HG02759 (cell line): ENCODE measurements at regions not wholly inside any gene's neighbourhood (a gene's known extent, or its start where the extent isn't known, plus 50 kb on each side); places are given as distances from the start of the nearest gene placed in this dataset.

Experiments used
- ATAC-seq: cut with Tn5 transposase; IDR thresholded peaks from one replicate; pipeline ENCODE4 v1.9.1; 2021; ENCODE audit warnings: mild to moderate bottlenecking, moderate library complexity; ENCODE audit not compliant: unreplicated experiment

DNA sequence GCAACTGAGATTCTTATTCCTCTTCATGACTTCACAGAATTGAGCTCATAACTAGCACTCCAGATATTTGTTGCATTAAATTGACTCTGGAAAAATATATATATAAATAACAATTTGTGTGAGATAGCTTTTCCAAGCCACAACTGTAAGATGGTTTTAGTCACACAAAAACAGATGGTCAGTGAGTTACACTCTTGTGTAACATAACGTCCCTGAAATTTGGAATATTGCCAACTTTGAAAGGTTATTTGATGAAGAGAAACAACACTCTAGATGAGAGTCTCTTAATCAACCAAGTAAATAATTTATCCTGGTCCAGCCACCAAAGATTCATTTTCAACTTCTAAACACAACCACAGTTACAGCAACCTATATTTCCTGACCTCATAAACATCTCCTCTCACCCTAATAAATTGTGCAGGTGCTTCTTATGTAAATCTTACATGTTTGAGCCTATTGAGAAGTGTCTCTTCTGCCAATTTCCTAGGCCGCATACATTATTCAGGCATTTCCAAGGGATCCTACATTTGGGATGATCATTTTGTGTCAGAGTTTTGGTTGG is 84.9 kb upstream of the ACP3 start:
- no peak for ATAC-seq

DNA sequence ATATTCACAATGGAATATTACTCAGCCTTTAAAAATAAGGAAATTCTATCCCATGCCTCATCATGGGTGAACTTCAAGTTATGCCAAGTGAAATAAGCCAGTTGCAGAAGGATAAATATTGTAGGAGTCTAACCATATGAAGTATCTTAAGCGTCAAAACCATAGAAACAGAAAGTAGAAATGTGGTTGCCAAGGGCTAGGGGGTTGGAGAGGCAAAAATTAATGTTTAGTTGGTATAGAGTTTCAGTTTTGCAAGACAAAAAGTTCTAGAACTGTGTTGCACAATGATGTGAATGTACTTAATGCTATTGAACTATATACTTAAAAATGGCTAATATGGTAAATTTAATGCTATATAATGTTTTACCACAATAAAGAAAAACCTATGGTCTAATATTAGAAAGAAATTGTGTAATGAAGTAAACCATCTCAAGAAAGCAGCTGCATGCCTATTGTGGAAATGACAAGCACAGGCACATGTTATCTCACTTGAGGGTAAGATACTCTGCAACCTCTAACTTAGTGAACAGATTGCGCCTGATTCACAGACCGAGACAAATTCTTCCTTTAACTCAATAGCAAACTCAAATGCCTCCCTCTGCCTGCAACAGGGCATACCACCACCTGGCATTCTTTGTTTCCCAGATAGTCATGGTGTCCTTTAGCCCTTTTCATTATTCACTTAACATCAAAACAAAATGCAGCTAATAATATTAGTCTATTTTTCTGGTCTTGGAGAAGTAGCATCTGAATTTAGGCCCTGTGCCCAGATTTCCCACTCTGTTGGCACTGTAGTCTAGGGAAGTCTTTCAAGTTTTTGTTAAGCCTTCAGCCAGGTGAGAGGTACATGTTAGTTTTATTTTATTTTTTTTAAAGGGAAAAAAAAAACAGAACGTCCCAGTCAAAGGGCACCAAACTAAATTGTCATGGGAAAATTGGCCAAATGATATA is 80.2 kb upstream of the ACP3 start:
- ATAC-seq, result peak; percentile 80

DNA sequence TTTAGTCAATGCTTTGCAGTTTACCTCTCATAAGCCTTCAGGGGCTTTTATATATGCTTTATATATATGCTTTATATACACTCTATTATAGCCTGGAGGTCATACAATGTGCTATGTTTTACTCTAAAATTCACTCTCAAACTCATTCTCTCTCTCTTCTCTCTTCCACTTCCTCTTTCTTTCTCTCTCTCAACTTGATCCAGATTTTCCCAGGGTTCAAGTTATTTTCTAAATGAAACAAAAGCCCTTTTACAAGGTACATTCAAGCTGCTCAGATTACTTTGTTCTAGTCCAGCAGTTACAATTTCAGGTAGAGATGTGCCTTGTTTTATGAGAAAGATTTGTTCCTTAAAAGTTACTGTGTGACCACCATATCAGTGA is 79.6 kb upstream of the ACP3 start:
- no peak for ATAC-seq

DNA sequence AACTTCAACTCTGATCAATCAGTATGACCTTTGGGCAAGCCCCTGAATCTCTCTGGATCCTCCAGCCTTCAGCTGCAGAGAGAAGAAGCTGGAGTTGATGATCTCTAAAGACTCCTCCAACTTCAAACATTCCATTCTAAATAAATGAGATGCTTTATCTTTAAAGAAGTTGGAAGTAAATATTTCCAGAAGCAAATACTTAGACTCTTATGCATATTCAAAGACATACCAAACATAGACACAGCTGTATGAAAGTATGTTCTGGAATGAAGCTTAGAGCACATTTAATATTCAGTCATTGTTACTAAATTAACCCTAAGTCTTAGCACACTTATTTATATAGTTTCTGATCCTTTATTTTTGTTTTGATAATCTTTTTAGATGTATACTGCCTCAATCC is 77.6 kb upstream of the ACP3 start:
- no peak for ATAC-seq

- ATAC-seq, result no peak
Measured at GRCh38 chr3:132241776-132242514, 75.3 kb upstream of the ACP3 start.

DNA sequence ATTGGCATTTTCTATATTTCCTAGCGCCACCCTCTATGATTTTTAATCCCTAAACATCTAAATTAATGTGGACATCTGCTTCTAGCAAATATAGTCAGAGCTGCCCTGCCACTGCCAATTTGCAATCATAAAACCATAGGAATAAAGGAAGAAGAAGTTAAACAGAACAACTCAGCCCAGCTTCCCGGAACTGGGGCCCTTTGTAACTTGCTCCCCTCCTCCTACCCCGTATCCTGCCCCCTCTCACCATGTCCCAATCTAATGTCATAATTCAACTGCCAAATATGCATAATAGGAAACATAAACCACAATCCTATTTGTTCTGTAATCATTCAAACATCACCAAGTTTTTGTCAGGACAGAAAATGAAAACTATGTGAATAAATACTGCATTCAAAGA is 74.4 kb upstream of the ACP3 start:
- ATAC-seq, result no peak

GRCh38 chr3:132245552-132246142 is 71.6 kb upstream of the ACP3 start:
- no peak for ATAC-seq

- ATAC-seq, result no peak
Measured at GRCh38 chr3:132246212-132246611, 71.0 kb upstream of the ACP3 start.

- no peak for ATAC-seq
Measured at GRCh38 chr3:132247211-132247610, 70.0 kb upstream of the ACP3 start.

GRCh38 chr3:132248490-132248889 is 68.7 kb upstream of the ACP3 start:
- ATAC-seq, result no peak

DNA sequence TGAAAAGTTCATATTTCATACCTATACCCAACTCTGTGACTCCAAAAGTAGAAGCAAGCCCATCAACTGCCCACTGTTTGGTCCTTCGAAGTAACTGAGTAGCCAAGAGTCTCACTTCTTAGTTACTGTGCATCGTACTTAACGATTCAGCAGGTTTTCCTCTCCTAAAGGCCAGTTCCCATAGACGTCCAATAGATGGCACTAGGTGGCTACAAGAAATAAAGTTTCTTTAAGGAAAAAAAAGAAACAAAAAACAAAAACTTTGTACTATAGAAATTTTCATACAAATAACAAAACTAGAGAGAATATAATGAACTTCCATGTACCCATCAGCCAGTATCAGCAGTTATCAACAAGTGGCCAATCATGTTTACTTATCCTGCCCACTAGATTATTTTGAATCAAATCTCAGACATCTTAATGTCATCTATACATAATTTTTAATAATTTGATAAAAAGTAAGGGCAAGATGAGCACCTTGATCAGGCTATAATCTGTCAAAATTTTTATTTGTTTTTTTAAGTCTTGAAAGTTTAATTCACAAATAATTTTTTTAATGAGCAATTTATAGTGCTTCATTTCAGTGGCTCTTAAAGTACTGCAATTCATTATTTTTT is 63.8 kb upstream of the ACP3 start:
- ATAC-seq, result peak; percentile 61

GRCh38 chr3:132254076-132254755 is 63.0 kb upstream of the ACP3 start:
- no peak for ATAC-seq

DNA sequence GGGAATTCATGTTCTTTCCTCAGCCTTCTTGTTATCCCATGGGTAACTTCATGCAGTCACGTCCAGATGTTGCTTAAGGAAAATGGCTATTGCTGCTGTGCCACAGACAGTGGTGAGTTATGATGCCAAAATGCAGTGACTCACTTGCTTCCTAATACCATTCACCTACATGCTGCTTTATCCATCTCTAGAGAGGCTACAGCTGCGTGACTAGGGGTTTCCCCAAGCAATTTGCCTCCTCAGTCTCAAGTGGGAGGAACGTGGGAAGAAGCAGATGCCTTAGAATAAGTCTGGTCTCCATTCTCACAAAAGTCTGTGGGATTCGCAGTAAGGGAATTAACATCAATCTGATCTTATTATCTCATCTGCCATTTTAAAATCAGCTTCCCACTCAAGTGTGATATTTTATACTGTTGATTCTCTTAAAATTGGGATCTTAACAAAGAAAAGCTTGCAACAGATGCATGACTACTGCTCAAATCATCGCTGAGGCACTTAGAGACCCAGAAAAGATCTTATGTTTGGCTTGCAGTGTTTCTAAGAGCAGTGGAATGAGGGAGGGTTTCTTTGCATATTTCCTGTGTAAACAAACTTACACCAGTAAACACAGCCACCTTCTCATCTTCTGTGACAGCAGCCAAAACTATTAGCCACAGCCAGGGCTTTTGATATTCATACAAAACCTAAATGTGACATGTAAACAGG is 62.0 kb upstream of the ACP3 start:
- no peak for ATAC-seq

DNA sequence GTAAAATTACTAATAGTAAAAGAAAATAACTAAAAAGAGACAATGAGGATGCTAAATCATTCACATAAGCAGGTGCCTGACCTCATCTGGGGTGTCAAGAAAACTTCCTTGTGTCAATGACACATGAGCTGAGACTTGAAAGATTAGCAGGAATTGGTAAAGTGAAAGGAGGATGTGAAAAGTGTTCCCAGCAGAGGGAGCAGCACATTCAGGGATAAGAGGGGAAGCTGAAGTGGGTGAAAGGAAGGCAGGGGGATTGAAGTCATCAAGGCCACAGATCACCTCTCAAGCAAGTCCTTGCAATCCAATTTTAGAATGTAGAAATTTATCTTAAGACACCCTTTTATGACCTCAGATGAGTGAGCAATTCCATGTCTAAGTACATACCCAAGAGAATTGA is 60.2 kb upstream of the ACP3 start:
- no peak for ATAC-seq

DNA sequence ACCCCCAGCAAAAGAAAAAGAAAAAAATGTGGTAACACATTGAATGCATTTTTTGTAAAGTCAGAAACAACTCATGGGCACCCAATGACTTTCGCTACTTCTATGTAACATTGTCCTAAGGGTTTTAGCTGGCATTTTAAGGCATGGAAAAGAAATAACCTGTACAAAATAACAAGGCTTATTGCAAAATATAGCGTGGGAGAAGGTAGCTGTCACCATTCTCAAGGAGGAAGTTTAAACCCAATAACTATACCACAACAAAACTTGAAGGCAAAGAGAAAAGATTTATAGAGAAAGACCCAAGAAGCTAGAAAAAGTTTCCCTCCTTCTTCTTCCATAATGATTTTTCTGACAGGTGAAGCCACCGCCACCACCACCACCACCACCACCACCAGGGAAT is 55.7 kb upstream of the ACP3 start:
- ATAC-seq, result no peak

- no peak for ATAC-seq
Measured at GRCh38 chr3:132262305-132262704, 54.9 kb upstream of the ACP3 start.

DNA sequence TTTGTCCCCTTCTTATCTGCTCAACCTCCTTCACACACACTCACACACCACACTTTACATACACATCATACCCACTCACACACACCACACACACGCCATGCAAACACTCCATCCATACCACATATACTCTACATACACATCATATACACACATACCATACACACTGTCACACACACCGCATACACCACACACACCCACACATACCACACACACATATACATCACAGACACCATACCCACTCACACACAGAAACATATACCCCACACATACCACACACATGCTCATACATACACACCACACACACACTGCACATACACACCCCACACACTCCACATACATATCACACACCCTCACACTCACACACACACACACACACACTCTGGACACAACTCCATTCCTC is 54.3 kb upstream of the ACP3 start:
- ATAC-seq, result no peak

DNA sequence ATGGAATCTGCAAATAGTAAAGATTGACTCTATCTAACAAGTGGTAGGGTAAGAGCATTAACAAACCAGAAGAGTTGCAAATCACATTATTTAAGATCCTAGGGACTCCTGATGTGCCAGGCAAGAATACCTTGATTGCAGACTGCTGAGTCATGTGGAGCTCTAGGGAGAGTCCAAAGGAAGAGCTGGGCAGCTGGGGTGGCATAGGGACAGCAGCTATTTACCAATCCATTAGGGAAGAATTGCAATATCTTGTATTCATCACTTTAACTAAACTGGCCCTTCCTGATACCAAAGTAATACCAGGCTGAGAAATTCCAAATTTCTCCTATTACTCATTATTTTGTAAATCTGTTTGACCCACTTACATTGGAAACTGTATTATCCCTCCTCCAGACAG is 52.2 kb upstream of the ACP3 start:
- no peak for ATAC-seq

- no peak for ATAC-seq
Measured at GRCh38 chr3:132265488-132265887, 51.7 kb upstream of the ACP3 start.
